ENCODE measurements at regions not wholly inside any gene's neighbourhood (a gene's known extent, or its start where the extent isn't known, plus 50 kb on each side); places are given as distances from the start of the nearest gene placed in this dataset.
A peak's percentile ranks its signal among the peaks of the same experiment; 100 is the strongest.

GRCh38 chr20:22940350-22940749 lies 94.8 kb upstream of the SSTR4 start:
- Histone ChIP-seq H4K20me1 (replicated peaks; ENCODE audit: control insufficient read depth, insufficient read depth, low read length) (no peaks in the 10 kb centered on the region), H3K4me1 (replicated peaks in 1 of 2; ENCODE audit: control insufficient read depth in 2 of 2, insufficient read depth in 2 of 2, low read length in 2 of 2) (no peaks in the 10 kb centered on the region; a peak in 1 of 5 replicates), H3K9me1 (ENCODE audit: control insufficient read depth, insufficient read depth, low read length) (no peaks in the 10 kb centered on the region), H3K36me3 (ENCODE audit: control insufficient read depth, insufficient read depth, low read length) (no peaks in the 10 kb centered on the region), H3K79me2 (ENCODE audit: control insufficient read depth, insufficient read depth, low read length) (no peaks in the 10 kb centered on the region), H3K4me3 (no peak overlapping the region), H3K9ac (ENCODE audit: insufficient read depth in 1 of 2, low read depth in 2 of 2, low read length in 2 of 2) (no peak overlapping the region), H3K9me3 (replicated peaks; ENCODE audit: control insufficient read depth, insufficient read depth, low read depth, low read length) (no peaks in the 10 kb centered on the region), H3K4me2 (ENCODE audit: insufficient read depth, low read length) (no peak overlapping the region), H3K27me3 (ENCODE audit: control insufficient read depth in 2 of 2, insufficient read depth in 2 of 2, low read length in 2 of 2) (no peaks in the 10 kb centered on the region), H3K27ac (ENCODE audit: extremely low read depth, low read depth, low read length) (no peak overlapping the region), H2AFZ (ENCODE audit: low read depth, low read length) (0 out of 2 replicates have a peak overlapping the region, but pooled peaks have one; percentile 22)
- in situ Hi-C loops (cut with MboI), result no loop called here
- ChIA-PET CTCF (ENCODE audit: low intra/inter-chr PET ratio) (no interaction called here), POLR2A (interaction anchor here (1.3 to 1.9 kb wide), 2 partner anchors 10 to 12 kb away, joined by 3 to 5 read pairs; no protein-coding TSS in a partner anchor)
- BruUV-seq (replicated peaks), result no TSS peak
- TF ChIP-seq MAFK (IDR thresholded peaks at IDR 0.05; ENCODE audit: low read length) (no peak), MYNN (IDR thresholded peaks at IDR 0.05) (no peak), MYNN (CRISPR knock-in tag; IDR thresholded peaks at IDR 0.05) (no peak), ZNF586 (CRISPR knock-in tag; conservative IDR thresholded peaks at IDR 0.05) (no peak), SIN3A (IDR thresholded peaks at IDR 0.05; ENCODE audit: borderline replicate concordance in 2 of 2, control insufficient read depth in 1 of 2, low read depth in 2 of 2, low read length in 2 of 2) (no peak), SAP30 (IDR thresholded peaks at IDR 0.05; ENCODE audit: borderline replicate concordance, insufficient read depth, low read depth, low read length, poor library complexity, severe bottlenecking) (no peak), STAT5B (CRISPR knock-in tag; IDR thresholded peaks at IDR 0.05) (no peak), ZKSCAN1 (IDR thresholded peaks at IDR 0.05; ENCODE audit: low read depth, low read length) (peak; percentile 90), CHAMP1 (IDR thresholded peaks at IDR 0.05) (no peak), HNRNPLL (IDR thresholded peaks at IDR 0.05; ENCODE audit: low read depth, low read length, poor library complexity, severe bottlenecking) (no peak), SPI1 (IDR thresholded peaks at IDR 0.05; ENCODE audit: borderline replicate concordance, low read depth, low read length) (peak; percentile 25; the same call in 1 of the 2 replicates), RBM34 (IDR thresholded peaks at IDR 0.05; ENCODE audit: borderline replicate concordance, insufficient read depth, low read length) (no peak), NFIC (IDR thresholded peaks at IDR 0.05) (no peak), NONO (IDR thresholded peaks at IDR 0.05; ENCODE audit: low read depth in 2 of 2, low read length in 1 of 2) (no peak), SNIP1 (IDR thresholded peaks at IDR 0.05; ENCODE audit: low read depth) (no peak)
- TF ChIP-seq, protein P1, sequence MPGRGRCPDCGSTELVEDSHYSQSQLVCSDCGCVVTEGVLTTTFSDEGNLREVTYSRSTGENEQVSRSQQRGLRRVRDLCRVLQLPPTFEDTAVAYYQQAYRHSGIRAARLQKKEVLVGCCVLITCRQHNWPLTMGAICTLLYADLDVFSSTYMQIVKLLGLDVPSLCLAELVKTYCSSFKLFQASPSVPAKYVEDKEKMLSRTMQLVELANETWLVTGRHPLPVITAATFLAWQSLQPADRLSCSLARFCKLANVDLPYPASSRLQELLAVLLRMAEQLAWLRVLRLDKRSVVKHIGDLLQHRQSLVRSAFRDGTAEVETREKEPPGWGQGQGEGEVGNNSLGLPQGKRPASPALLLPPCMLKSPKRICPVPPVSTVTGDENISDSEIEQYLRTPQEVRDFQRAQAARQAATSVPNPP (IDR thresholded peaks at IDR 0.05; ENCODE audit: borderline replicate concordance, insufficient read depth, insufficient read length), result no peak
- ATAC-seq (no peak), FAIRE-seq (peak; percentile 6), DNase-seq (ENCODE audit: extremely low read depth in 1 of 4, low spot score in 3 of 4) (no peak)
- WGBS (ENCODE audit: insufficient coverage, low coverage, missing lambda C conversion rate), result 42% methylated on average over 4 of the region's 4 CpGs
- intact Hi-C loops (cut with micrococcal nuclease), result no loop called here

Data from K562 (cell line).